ELF-1 (cell line): ENCODE measurements at regions not wholly inside any gene's neighbourhood (a gene's known extent, or its start where the extent isn't known, plus 50 kb on each side); places are given as distances from the start of the nearest gene placed in this dataset.
A peak's percentile ranks its signal among the peaks of the same experiment; 100 is the strongest.
"Not testable (repeated sequence)": the region's sequence is repeated elsewhere in the genome, so short reads cannot be mapped to it uniquely, and the experiment has no call there.

Experiments used
- DNase-seq: peaks from one replicate; pipeline ENCODE4 v3.0.0-alpha.2; 2016; ENCODE audit warnings: low read depth, low spot score

GRCh38 chr11:45387885-45388284 is 101.7 kb upstream of the SYT13 start:
- DNase-seq, result not testable (repeated sequence)

- DNase-seq, result no peak
Observed at GRCh38 chr11:45386972-45387371, 100.8 kb upstream of the SYT13 start.

- DNase-seq, result no peak
Observed at GRCh38 chr11:45385844-45386243, 99.7 kb upstream of the SYT13 start.

GRCh38 chr11:45385423-45385822 is 99.3 kb upstream of the SYT13 start:
- DNase-seq, result no peak

- no peak for DNase-seq
Observed at GRCh38 chr11:45384711-45385241, 98.6 kb upstream of the SYT13 start.

- DNase-seq, result no peak
Observed at GRCh38 chr11:45384016-45384415, 97.9 kb upstream of the SYT13 start.

GRCh38 chr11:45383224-45383623 is 97.1 kb upstream of the SYT13 start:
- no peak for DNase-seq

- DNase-seq, result no peak
Observed at GRCh38 chr11:45382133-45382878, 96.2 kb upstream of the SYT13 start.

GRCh38 chr11:45379162-45379863 is 93.2 kb upstream of the SYT13 start:
- DNase-seq, result no peak

GRCh38 chr11:45378516-45378915 is 92.4 kb upstream of the SYT13 start:
- DNase-seq, result no peak

- DNase-seq, result no peak
Observed at GRCh38 chr11:45374653-45375059, 88.5 kb upstream of the SYT13 start.

- no peak for DNase-seq
Observed at GRCh38 chr11:45374130-45374529, 88.0 kb upstream of the SYT13 start.

GRCh38 chr11:45373506-45374035 is 87.4 kb upstream of the SYT13 start:
- DNase-seq, result no peak

- not testable (repeated sequence) for DNase-seq
Observed at GRCh38 chr11:45372414-45372813, 86.3 kb upstream of the SYT13 start.

- DNase-seq, result peak; percentile 95
Observed at GRCh38 chr11:45371251-45372115, 85.3 kb upstream of the SYT13 start.

GRCh38 chr11:45369313-45369712 is 83.2 kb upstream of the SYT13 start:
- DNase-seq, result no peak

GRCh38 chr11:45368697-45369096 is 82.6 kb upstream of the SYT13 start:
- DNase-seq, result no peak

- no peak for DNase-seq
Observed at GRCh38 chr11:45366619-45367190, 80.6 kb upstream of the SYT13 start.

- no peak for DNase-seq
Observed at GRCh38 chr11:45365961-45366618, 79.9 kb upstream of the SYT13 start.

- no peak for DNase-seq
Observed at GRCh38 chr11:45362636-45363035, 76.5 kb upstream of the SYT13 start.

- DNase-seq, result no peak
Observed at GRCh38 chr11:45361551-45361950, 75.4 kb upstream of the SYT13 start.
